ENCODE measurements at regions not wholly inside any gene's neighbourhood (a gene's known extent, or its start where the extent isn't known, plus 50 kb on each side); places are given as distances from the start of the nearest gene placed in this dataset.
A peak's percentile ranks its signal among the peaks of the same experiment; 100 is the strongest.

- Mint-ChIP-seq H3K4me3 (no peak overlapping the region), H3K27me3 (no peaks in the 10 kb centered on the region), H3K4me1 (no peaks in the 10 kb centered on the region), H3K27ac (no peak overlapping the region), H3K9me3 (peaks cover 8% of the 10 kb centered on the region), H3K36me3 (ENCODE audit: low read depth) (no peaks in the 10 kb centered on the region)
- ATAC-seq (no peak), DNase-seq (no peak)
Measured at GRCh38 chr9:107760469-107761242, 271.1 kb upstream of the KLF4 start.

- DNase-seq, result no peak
- Mint-ChIP-seq H3K27me3 (no peaks in the 10 kb centered on the region), H3K36me3 (ENCODE audit: low read depth) (no peaks in the 10 kb centered on the region), H3K9me3 (peaks cover 8% of the 10 kb centered on the region), H3K27ac (no peak overlapping the region), H3K4me3 (no peak overlapping the region), H3K4me1 (no peaks in the 10 kb centered on the region)
- ATAC-seq, result no peak
Measured at GRCh38 chr9:107759823-107760166, 270.2 kb upstream of the KLF4 start.

GRCh38 chr9:107759009-107759822, 269.6 kb upstream of the KLF4 start:
- Mint-ChIP-seq H3K27me3 (no peaks in the 10 kb centered on the region), H3K36me3 (ENCODE audit: low read depth) (no peaks in the 10 kb centered on the region), H3K27ac (no peak overlapping the region), H3K4me3 (no peak overlapping the region), H3K9me3 (peaks cover 5% of the 10 kb centered on the region), H3K4me1 (no peaks in the 10 kb centered on the region)
- DNase-seq (no peak), ATAC-seq (no peak)

GRCh38 chr9:107756091-107756490, 266.5 kb upstream of the KLF4 start:
- Mint-ChIP-seq H3K4me3 (no peak overlapping the region), H3K9me3 (no peaks in the 10 kb centered on the region), H3K36me3 (ENCODE audit: low read depth) (no peaks in the 10 kb centered on the region), H3K27me3 (no peaks in the 10 kb centered on the region), H3K27ac (no peak overlapping the region), H3K4me1 (no peaks in the 10 kb centered on the region)
- ATAC-seq (no peak), DNase-seq (no peak)

- ATAC-seq (no peak), DNase-seq (no peak)
- no peaks in the 10 kb centered on the region for H3K27me3 Mint-ChIP-seq
- no peak overlapping the region for H3K27ac Mint-ChIP-seq
- H3K36me3 Mint-ChIP-seq (ENCODE audit: low read depth), result no peaks in the 10 kb centered on the region
- no peak overlapping the region for H3K4me3 Mint-ChIP-seq
- no peaks in the 10 kb centered on the region for H3K4me1 Mint-ChIP-seq
- no peaks in the 10 kb centered on the region for H3K9me3 Mint-ChIP-seq
Measured at GRCh38 chr9:107755246-107755645, 265.7 kb upstream of the KLF4 start.

- peak; percentile 24 for ATAC-seq
- H3K9me3 Mint-ChIP-seq, result no peaks in the 10 kb centered on the region
- no peak overlapping the region for H3K27ac Mint-ChIP-seq
Measured at GRCh38 chr9:107751567-107752210, 262.1 kb upstream of the KLF4 start.

GRCh38 chr9:107750741-107751566, 261.4 kb upstream of the KLF4 start:
- H3K36me3 Mint-ChIP-seq (ENCODE audit: low read depth), result no peaks in the 10 kb centered on the region
- ATAC-seq (no peak), DNase-seq (no peak)
- no peaks in the 10 kb centered on the region for H3K9me3 Mint-ChIP-seq
- no peaks in the 10 kb centered on the region for H3K27me3 Mint-ChIP-seq
- H3K4me3 Mint-ChIP-seq, result no peak overlapping the region
- no peaks in the 10 kb centered on the region for H3K4me1 Mint-ChIP-seq
- no peak overlapping the region for H3K27ac Mint-ChIP-seq

More at GRCh38 chr9:107751567-107752210, 262.1 kb upstream of the KLF4 start:
- no peaks in the 10 kb centered on the region for H3K36me3 Mint-ChIP-seq (ENCODE audit: low read depth)
- no peaks in the 10 kb centered on the region for H3K27me3 Mint-ChIP-seq
- no peak for DNase-seq
- H3K4me3 Mint-ChIP-seq, result no peak overlapping the region
- H3K4me1 Mint-ChIP-seq, result no peaks in the 10 kb centered on the region

GRCh38 chr9:107749787-107750444, 260.3 kb upstream of the KLF4 start:
- Mint-ChIP-seq H3K4me3 (no peak overlapping the region), H3K36me3 (ENCODE audit: low read depth) (no peaks in the 10 kb centered on the region)
- ATAC-seq, result no peak

GRCh38 chr9:107744873-107745272, 255.3 kb upstream of the KLF4 start:
- DNase-seq, result no peak
- ATAC-seq, result no peak
- Mint-ChIP-seq H3K36me3 (ENCODE audit: low read depth) (no peaks in the 10 kb centered on the region), H3K4me1 (no peaks in the 10 kb centered on the region), H3K4me3 (no peak overlapping the region), H3K27me3 (peaks cover 3% of the 10 kb centered on the region), H3K9me3 (no peaks in the 10 kb centered on the region), H3K27ac (no peak overlapping the region)

More at GRCh38 chr9:107749787-107750444, 260.3 kb upstream of the KLF4 start:
- Mint-ChIP-seq H3K27me3 (no peaks in the 10 kb centered on the region), H3K27ac (no peak overlapping the region), H3K9me3 (no peaks in the 10 kb centered on the region), H3K4me1 (no peaks in the 10 kb centered on the region)
- DNase-seq, result no peak

- H3K27ac Mint-ChIP-seq, result no peak overlapping the region
- no peak overlapping the region for H3K4me3 Mint-ChIP-seq
- no peak for DNase-seq
- no peaks in the 10 kb centered on the region for H3K9me3 Mint-ChIP-seq
- no peaks in the 10 kb centered on the region for H3K36me3 Mint-ChIP-seq (ENCODE audit: low read depth)
- no peak for ATAC-seq
- H3K27me3 Mint-ChIP-seq, result peaks cover 3% of the 10 kb centered on the region
- no peaks in the 10 kb centered on the region for H3K4me1 Mint-ChIP-seq
Measured at GRCh38 chr9:107742531-107743309, 253.2 kb upstream of the KLF4 start.

- no peaks in the 10 kb centered on the region for H3K4me1 Mint-ChIP-seq
- no peak overlapping the region for H3K27ac Mint-ChIP-seq
- ATAC-seq (no peak), DNase-seq (no peak)
- H3K4me3 Mint-ChIP-seq, result no peak overlapping the region
- H3K27me3 Mint-ChIP-seq, result peaks cover 5% of the 10 kb centered on the region
- no peaks in the 10 kb centered on the region for H3K9me3 Mint-ChIP-seq
- no peaks in the 10 kb centered on the region for H3K36me3 Mint-ChIP-seq (ENCODE audit: low read depth)
Measured at GRCh38 chr9:107740088-107740980, 250.8 kb upstream of the KLF4 start.

GRCh38 chr9:107739601-107740082, 250.1 kb upstream of the KLF4 start:
- no peak for DNase-seq
- H3K9me3 Mint-ChIP-seq, result no peaks in the 10 kb centered on the region
- no peak overlapping the region for H3K27ac Mint-ChIP-seq

More at GRCh38 chr9:107739601-107740082, 250.1 kb upstream of the KLF4 start:
- Mint-ChIP-seq H3K27me3 (peaks cover 5% of the 10 kb centered on the region), H3K4me1 (no peaks in the 10 kb centered on the region), H3K4me3 (no peak overlapping the region), H3K36me3 (ENCODE audit: low read depth) (no peaks in the 10 kb centered on the region)
- no peak for ATAC-seq
